GM18520 (cell line): ENCODE measurements at regions not wholly inside any gene's neighbourhood (a gene's known extent, or its start where the extent isn't known, plus 50 kb on each side); places are given as distances from the start of the nearest gene placed in this dataset.

ENCODE experiments used
- ATAC-seq: cut with Tn5 transposase; IDR thresholded peaks from one replicate; pipeline ENCODE4 v1.9.1; 2021; ENCODE audit not compliant: unreplicated experiment

DNA sequence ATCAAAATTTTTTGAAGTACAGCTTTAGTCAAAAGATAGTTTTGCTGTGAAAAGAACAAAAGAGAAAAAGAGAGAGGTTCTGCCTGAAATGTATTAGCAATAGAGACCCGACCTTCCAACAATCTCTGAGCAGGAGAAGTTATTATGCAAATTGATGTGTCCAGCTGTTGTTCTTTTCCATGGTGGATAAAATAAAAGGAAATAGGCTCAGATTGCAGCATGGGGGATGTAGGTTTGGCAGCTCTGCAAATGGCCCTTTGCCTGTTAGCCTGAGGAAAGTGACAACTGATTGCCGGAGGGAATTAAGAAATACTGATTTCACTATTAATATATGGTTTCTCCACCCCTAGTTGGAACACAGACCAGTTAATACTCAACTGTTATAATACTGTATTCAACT lies 1283.2 kb upstream of the NXPH2 start:
- no peak for ATAC-seq

DNA sequence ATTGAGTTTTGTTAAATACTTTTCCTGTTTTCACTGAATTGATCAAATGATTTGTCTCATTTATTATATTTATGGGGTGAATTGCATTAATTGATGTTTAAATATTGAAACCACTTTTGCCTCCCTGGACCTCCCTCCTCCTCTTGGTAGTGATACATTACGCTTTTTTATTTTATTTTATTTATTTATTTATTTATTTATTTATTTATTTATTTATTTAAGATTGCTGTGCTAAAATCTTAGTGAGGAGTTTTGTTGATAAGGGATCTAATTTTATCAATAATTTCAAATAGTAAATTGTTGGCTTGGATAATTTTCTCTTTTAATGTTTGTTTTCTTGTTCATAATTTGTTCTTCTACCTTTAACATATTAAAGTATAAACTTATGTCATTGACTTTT lies 1281.0 kb upstream of the NXPH2 start:
- no peak for ATAC-seq

DNA sequence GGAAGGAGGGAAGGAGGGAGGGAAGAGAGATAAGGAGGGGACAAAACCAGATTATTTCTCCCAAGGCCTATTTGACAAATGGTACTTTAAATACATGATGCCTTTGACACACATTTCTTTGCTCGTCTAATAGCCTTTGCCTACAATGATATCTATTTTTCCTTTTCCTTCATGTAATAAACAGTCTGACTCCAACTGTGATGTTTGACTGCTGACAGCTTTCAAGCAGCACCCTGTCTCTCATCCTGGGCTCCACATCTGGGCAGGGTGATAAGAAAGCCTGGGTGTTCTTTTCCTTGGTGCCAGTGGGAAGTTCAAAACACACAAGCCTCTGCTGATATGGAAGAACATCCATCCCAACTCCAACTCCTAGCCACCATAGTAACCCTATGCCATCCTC lies 1277.7 kb upstream of the NXPH2 start:
- no peak for ATAC-seq

DNA sequence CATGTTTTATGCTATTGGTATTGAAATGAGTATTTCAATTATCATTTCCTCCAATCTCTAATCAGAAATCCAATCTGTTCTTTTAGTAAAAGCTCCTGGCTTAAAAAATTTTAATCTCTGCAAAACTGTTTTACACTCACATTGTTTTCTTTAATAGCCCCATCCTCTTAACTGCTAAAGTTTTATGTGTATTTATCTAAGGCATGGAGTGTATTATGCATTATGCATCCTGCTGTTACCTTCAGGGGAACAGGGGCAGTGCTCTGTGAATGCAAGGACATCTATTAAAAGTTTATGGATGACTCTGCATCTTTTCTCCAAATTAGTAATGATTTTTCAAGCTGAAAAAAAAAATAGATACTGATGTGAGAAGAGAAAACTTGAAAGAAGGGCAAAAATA lies 1261.6 kb upstream of the NXPH2 start:
- no peak for ATAC-seq

DNA sequence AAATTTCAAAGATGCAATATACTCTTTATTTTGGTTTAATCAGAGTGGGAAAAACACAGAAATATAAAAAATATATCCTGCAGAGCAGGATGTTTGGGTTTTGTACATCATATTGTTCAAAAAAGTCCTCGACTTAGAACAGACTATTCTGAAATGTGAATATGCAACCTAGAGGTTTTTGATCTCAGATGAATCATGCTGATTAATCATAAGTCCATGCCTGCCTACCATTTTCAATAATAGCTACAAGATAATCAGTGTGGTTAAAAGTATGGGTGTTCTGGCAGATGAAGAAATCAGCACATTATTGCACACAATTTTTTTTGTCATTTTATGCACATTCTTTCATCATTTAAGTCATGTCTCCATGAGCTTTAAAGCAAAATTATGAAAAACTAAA lies 1261.0 kb upstream of the NXPH2 start:
- no peak for ATAC-seq

DNA sequence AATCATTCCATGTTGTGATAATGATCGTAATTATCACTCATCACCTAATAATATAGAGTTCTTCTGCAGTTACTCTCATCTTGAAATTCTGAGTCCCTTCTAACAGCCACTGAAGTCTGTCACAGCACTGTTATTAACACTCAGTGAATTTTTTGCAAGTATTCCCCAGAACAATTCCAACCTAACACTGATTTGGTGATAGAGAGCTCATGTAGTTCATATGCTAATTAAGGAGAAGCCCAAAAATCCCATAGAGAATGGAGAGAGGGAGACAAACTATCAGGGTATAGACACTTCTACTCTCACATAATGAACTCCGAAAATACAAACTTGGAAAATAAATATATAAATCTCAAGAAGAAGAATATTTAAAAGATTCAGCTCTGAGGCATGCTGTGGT lies 1253.4 kb upstream of the NXPH2 start:
- ATAC-seq, result no peak

DNA sequence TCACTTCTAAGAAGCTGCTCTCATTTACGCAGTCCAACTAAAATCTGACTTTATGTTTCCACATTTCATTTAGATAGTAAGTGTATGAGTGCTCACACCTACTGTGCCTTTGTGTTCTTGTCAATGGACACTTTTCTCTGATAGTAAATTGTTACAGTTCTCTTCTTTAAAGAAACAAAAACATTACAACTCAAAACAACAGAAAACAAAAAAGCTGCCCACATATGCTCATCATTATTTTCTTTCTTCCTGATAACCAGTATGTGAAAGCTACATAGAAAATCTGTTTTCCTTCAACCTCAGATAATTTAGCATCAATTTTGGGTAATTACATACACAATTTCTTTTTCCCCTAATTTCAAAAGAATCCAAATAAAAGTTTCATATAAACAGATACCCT lies 1247.8 kb upstream of the NXPH2 start:
- ATAC-seq, result no peak

DNA sequence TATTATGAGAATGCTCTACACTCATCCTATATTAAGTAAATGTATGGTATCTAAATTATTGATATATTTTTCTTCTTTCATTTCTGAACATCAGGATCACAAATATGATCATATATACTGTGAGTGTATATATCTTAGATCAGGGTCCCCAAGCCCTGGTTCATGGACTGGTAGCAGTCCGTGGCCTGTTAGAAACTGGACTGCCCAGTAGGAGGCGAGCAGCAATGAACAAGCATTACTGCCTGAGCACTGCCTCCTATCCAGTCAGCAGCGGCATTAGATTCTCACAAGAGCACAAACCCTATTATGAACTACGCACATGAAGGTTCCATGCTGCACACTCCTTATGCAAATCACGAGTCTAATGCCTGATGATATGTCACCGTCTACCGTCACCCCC lies 1247.1 kb upstream of the NXPH2 start:
- no peak for ATAC-seq

DNA sequence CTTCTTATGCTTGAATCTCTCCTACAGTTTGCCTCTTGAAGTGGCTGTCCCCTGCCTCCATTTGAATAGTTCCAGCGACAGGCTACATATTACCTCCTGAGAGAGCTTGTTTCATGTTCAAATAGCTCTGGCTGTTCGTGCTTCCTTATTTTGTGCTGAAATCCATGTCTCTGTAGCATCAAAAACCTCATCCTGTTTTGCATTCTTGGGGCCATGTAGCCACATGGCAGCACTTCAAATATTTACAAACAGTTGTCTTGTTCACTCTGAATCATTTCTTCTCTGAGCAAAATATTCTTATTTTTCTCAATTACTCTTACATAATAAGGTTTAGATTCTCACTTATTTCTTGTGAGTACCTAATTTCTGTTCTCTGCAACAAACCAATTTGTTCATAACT lies 1243.1 kb upstream of the NXPH2 start:
- no peak for ATAC-seq

DNA sequence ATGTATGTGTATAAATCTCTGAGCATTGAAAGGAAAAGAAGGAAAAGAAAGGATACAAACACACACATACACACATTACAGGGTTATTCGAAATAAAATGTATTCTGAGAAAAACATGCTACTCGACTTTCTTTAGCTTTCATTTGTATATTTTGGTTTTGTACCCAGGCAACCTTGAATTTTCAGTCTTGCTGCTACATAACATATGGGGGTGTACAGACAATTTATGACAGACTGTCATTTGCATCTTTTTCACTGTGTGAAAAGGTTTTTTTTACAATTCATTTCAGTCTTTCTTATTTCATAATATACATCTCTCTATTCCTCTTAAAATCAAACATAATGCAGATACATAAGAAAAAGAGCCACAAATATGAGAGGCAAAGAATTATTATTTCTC lies 1238.4 kb upstream of the NXPH2 start:
- no peak for ATAC-seq

DNA sequence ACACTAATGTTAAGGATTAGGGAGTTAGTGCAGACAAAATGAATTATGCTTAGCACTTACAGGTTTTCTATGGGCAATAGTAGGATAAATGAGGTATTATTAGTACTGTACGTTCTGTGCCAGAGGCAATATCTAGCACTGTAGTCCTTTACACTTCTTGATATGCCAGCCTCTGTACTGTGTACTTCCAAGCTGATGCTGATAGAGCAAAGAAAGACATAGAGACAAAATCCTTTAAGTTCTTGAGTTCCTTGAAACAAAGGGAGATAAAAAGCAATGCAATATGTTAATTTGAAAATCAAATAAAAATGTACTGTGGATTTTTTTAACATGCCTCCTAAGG lies 1234.0 kb upstream of the NXPH2 start:
- no peak for ATAC-seq

DNA sequence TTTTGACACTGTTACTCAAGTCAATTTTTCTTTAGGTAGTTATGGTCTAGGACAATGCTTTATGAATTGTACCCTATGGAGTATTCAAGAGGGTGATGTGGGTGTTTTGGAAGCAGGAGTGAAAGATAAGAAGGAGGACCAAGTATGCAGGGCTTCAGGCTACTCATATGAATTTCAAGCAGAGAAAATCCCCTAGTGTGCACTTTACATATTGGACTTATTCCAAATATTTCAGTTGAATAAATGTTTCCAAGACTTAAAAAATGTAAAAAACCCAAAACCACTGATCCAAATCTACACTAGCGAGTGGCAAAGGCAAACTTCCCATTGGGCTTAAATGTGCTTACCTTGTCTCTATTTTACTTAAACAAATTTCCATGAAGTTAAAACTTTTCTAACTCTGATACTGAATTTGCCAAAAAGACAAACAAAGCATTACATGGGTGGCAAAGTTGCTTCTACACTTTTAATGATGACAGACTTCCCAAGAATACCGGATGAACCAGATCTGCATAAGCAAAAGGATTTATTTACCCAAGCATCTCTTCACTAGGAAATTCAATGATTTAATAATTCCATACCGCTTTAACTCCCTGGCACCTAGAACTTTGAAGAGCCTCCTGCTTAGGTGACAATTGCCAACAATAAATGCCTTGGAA lies 1233.5 kb upstream of the NXPH2 start:
- ATAC-seq, result no peak

DNA sequence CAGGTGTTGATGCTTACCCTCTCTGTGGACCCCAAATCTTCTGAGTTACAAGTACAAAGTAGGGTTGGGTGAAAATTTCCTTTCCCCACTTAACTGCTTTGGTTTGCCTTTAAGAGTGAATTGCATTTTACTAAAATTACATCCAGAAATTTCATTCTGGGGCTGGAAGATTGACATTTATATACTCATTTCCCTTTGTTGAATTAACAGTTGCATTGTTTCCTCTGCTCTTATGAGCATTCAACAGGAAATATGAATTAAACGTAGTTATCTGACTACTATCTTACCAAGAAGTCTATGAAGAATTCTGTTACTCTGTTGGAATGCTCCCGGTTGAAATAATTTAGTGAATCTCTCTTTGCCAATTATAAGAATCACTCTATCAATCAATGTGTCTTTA lies 1231.1 kb upstream of the NXPH2 start:
- no peak for ATAC-seq

DNA sequence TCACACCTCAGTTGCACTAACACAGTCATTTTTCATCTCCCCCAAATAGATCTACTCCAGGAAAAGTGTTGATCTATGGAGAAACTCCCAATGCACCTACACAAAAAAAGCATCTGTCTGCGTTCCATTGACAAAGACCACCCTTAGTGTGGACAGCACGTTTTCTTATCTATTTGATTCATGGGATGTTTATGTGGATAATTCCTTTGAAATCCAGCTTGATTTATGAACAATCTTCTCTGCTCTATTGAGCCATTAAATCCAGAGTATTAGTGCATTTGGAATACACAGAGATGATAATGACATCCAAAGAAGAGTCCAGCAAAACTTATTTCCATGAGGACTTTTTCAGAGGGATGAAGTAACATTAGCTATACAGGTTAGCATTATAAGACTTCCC lies 1221.9 kb upstream of the NXPH2 start:
- ATAC-seq, result no peak

DNA sequence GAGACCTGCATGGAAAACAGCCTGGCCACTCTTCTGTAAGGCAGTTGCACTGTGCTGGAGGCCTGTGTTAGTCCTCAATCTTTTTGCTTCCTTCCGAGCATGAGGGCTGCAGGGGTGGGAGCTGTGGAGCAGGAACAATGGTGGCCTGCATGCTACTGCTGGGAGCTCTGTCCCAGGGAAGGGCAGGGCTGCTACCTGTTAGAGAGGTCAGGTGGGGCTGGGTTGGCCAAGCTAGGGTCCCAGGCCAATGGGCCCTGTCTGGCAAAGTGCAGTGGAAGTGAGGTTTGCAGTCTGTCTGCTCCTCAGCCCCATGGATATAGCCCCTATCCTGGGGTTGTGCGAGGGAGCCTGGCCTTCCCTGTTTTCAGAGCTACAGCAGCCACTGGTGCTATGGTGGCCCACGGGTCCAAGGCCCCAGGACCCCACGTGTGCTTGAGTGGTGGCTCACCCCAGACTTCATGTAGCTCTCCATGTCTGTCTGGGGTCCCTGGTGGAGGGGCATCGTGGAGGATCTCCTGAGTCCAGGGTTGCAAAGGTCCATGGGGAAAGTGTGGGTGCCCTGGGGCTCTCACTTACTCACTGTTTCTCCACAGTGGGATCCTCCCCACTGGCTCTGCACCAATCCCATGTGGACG lies 1212.6 kb upstream of the NXPH2 start:
- ATAC-seq, result no peak

DNA sequence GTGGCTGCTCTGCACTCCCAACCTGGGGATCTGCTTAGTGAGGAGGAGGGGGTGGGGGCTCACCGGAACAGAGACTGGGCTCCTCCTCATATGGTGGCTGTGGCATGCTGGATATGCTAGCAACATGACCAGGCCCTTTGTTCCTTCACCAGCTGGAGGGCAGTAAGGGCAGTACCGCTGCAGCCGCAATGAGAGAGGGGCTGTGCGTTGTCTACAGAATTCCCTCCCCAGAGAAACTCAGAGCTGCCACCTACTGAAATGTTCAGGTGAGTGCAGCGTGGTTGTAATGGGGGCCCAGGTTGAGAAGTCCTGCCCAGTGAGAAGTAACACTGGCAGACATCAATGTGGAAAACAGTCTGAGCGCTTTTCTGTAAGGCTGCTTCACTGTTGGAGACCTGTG lies 1211.9 kb upstream of the NXPH2 start:
- no peak for ATAC-seq

DNA sequence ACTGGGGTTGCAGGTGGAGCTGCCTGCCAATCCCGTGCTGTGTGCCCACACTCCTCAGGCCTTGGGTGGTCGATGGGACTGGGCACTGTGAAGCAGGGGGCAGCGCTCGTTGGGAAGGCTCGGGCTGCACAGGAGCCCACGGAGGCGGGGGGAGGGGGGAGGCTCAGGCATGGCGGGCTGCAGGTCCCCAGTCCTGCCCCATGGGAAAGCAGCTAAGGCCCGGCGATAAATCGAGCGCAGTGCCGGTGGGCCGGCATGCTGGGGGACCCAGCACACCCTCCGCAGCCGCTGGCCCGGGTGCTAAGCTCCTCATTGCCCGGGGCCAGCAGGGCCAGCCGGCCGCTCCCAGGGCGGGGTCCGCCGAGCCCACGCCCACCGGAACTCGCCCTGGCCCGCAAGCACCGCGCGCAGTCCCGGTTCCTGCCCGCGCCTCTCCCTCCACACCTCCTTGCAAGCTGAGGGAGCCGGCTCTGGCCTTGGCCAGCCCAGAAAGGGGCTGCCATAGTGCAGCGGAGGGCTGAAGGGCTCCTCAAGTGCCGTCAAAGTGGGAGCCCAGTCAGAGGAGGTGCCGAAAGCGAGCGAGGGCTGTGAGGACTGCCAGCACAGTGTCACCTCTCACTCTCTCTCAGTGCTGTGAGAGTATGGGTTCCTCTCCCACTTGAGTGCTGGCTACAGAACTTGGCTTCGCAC lies 1210.6 kb upstream of the NXPH2 start:
- no peak for ATAC-seq

DNA sequence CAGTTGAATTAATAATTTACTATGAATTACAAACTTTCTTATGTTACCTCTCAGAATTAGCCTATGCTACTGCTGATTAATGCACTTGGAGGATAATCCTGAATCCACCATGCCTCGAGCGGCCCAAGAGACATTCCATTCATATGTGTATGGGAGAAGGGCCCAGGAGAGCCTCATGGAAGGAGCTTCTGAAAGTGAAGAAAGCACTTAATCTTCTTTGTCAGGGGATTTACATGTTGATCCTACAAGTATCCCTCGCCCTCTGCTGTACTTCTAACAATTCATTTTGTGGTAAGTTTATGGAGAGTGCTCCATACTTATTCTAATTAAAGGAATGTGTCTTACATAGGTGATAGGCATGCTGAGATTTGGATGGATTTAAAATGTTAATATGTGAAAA lies 1189.1 kb upstream of the NXPH2 start:
- ATAC-seq, result no peak

DNA sequence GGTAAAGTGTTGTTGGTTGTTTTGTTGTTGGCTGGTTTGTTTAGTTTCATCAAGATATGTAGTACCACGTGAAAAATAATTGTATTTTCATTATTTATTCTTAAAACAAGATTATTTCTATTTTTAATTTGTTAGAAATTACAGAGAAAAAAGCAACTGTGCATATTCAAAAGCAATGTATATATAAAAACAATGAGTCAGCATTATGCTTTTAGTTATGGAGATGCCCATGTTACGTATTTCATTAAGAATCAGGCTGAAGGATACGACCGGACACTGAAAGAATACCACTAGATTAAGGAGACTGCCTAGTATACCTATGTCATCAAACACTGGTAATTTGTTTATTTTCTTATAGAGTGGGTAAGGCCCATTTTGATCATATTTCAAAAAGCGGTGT lies 1188.4 kb upstream of the NXPH2 start:
- no peak for ATAC-seq

DNA sequence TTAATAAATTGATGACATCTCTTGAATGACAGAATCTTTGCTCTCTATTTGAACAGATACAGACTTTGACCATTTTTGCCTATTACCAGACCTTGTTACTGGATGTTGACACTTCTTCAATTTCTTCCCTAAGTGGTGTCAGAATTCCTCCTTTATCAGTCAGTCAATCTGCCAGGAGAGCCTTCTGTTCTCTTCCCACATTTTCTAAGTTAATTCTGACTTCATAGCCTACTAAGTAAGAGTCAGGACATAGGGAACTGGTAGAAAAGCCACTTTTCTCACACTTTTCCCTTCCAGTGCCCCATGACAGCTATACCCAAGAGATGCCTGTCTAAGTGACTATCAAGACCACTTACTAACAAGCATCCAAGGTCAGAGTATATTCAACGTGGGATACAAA lies 1187.5 kb upstream of the NXPH2 start:
- no peak for ATAC-seq

DNA sequence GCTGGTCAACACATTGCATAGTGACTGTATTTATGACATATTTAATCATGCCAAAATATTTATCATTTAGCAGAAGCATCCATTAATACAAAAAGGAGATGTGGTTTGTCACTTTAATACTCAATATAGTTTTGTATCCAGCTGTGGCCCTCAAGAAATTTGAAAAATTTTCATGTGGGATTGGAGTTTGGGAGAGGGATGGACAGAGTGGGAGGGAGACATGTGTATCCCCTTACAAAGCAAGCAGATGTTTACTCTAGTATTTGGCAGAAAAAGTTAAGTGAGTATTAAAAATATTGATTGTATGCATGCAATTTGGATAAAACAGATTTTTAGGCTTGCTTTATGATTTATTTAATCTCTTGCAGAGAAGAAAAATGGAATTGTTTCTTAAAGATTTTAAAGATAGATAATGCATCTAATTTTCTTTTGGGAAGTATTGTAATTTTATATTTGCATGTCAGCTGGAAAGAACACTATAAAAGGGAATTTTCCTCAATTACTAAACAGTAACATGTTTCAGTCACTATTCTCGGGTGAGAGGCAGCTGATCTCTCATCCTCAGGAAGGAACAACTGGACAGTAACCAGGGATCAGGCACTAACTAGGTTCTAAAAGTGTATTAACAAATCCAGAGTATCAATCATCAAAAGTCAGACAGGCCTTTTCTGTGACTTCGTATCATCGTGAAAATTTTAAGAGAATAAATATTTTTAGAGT lies 1184.7 kb upstream of the NXPH2 start:
- ATAC-seq, result no peak

DNA sequence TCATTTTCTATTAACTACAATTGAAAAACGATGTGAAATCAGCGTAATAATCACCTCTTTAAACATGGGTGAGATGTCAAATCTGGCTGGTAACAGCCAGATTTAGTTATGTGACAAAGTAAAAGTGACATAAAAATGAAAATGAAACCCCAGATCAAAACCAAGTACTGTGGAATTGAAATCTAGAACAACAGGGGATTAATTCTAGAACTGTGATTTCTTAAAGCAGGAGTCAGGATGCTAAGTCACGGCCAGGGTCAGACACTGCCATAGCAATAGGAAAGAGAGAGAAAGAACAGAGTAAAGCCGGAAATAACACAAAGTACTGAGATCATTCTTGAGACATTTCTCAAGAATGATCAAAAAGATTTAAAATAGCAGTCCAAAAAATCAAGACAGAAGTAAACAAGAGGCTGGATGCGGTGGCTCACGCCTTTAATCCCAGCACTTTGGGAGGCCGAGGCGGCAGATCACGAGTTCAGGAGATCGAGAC lies 1183.7 kb upstream of the NXPH2 start:
- no peak for ATAC-seq
